ENCODE measurements at regions not wholly inside any gene's neighbourhood (a gene's known extent, or its start where the extent isn't known, plus 50 kb on each side); places are given as distances from the start of the nearest gene placed in this dataset.

DNA sequence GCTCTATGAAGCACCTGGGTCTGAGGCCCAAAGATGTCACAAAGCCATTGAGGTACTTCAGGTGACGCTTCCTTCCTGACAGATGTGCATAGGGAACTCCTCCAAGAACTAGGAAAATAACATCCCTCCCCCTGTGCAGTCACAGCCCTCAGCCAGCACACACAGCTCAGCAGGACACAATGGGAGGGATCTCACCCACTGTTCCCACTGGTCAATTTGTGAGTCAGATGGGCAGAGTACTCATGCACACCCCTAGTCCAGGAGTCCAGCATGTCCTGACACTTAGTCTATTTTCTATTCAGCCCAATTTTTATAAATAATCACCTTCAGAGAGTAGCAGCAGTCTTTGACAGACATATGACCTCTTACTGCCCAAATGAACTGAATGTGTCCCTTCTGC, 60.7 kb upstream of the PFKP start:
- TF ChIP-seq, protein P1, sequence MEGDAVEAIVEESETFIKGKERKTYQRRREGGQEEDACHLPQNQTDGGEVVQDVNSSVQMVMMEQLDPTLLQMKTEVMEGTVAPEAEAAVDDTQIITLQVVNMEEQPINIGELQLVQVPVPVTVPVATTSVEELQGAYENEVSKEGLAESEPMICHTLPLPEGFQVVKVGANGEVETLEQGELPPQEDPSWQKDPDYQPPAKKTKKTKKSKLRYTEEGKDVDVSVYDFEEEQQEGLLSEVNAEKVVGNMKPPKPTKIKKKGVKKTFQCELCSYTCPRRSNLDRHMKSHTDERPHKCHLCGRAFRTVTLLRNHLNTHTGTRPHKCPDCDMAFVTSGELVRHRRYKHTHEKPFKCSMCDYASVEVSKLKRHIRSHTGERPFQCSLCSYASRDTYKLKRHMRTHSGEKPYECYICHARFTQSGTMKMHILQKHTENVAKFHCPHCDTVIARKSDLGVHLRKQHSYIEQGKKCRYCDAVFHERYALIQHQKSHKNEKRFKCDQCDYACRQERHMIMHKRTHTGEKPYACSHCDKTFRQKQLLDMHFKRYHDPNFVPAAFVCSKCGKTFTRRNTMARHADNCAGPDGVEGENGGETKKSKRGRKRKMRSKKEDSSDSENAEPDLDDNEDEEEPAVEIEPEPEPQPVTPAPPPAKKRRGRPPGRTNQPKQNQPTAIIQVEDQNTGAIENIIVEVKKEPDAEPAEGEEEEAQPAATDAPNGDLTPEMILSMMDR (conservative IDR thresholded peaks at IDR 0.05; ENCODE audit: low read depth in 2 of 2) = no peak
- TF ChIP-seq POLR2AphosphoS5 (IDR thresholded peaks at IDR 0.05; ENCODE audit: low read depth) (no peak), EZH2 (IDR thresholded peaks at IDR 0.05; ENCODE audit: low read depth, unreplicated experiment) (no peak), JUNB (IDR thresholded peaks at IDR 0.05; ENCODE audit: unreplicated experiment) (no peak), EZH2phosphoT487 (IDR thresholded peaks at IDR 0.05; ENCODE audit: unreplicated experiment) (no peak), ZNF331 (CRISPR knock-in tag; IDR thresholded peaks at IDR 0.05; ENCODE audit: low read depth) (no peak), ZNF114 (CRISPR knock-in tag; IDR thresholded peaks at IDR 0.05) (no peak), CREB1 (CRISPR knock-in tag; IDR thresholded peaks at IDR 0.05; ENCODE audit: low read depth) (no peak), STAT1 (IDR thresholded peaks at IDR 0.05; ENCODE audit: unreplicated experiment) (no peak), NANOG (IDR thresholded peaks at IDR 0.05; ENCODE audit: borderline replicate concordance) (no peak)
- TF ChIP-seq, protein P2, sequence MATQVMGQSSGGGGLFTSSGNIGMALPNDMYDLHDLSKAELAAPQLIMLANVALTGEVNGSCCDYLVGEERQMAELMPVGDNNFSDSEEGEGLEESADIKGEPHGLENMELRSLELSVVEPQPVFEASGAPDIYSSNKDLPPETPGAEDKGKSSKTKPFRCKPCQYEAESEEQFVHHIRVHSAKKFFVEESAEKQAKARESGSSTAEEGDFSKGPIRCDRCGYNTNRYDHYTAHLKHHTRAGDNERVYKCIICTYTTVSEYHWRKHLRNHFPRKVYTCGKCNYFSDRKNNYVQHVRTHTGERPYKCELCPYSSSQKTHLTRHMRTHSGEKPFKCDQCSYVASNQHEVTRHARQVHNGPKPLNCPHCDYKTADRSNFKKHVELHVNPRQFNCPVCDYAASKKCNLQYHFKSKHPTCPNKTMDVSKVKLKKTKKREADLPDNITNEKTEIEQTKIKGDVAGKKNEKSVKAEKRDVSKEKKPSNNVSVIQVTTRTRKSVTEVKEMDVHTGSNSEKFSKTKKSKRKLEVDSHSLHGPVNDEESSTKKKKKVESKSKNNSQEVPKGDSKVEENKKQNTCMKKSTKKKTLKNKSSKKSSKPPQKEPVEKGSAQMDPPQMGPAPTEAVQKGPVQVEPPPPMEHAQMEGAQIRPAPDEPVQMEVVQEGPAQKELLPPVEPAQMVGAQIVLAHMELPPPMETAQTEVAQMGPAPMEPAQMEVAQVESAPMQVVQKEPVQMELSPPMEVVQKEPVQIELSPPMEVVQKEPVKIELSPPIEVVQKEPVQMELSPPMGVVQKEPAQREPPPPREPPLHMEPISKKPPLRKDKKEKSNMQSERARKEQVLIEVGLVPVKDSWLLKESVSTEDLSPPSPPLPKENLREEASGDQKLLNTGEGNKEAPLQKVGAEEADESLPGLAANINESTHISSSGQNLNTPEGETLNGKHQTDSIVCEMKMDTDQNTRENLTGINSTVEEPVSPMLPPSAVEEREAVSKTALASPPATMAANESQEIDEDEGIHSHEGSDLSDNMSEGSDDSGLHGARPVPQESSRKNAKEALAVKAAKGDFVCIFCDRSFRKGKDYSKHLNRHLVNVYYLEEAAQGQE (IDR thresholded peaks at IDR 0.05; ENCODE audit: unreplicated experiment) = no peak
- TF ChIP-seq, protein P3, sequence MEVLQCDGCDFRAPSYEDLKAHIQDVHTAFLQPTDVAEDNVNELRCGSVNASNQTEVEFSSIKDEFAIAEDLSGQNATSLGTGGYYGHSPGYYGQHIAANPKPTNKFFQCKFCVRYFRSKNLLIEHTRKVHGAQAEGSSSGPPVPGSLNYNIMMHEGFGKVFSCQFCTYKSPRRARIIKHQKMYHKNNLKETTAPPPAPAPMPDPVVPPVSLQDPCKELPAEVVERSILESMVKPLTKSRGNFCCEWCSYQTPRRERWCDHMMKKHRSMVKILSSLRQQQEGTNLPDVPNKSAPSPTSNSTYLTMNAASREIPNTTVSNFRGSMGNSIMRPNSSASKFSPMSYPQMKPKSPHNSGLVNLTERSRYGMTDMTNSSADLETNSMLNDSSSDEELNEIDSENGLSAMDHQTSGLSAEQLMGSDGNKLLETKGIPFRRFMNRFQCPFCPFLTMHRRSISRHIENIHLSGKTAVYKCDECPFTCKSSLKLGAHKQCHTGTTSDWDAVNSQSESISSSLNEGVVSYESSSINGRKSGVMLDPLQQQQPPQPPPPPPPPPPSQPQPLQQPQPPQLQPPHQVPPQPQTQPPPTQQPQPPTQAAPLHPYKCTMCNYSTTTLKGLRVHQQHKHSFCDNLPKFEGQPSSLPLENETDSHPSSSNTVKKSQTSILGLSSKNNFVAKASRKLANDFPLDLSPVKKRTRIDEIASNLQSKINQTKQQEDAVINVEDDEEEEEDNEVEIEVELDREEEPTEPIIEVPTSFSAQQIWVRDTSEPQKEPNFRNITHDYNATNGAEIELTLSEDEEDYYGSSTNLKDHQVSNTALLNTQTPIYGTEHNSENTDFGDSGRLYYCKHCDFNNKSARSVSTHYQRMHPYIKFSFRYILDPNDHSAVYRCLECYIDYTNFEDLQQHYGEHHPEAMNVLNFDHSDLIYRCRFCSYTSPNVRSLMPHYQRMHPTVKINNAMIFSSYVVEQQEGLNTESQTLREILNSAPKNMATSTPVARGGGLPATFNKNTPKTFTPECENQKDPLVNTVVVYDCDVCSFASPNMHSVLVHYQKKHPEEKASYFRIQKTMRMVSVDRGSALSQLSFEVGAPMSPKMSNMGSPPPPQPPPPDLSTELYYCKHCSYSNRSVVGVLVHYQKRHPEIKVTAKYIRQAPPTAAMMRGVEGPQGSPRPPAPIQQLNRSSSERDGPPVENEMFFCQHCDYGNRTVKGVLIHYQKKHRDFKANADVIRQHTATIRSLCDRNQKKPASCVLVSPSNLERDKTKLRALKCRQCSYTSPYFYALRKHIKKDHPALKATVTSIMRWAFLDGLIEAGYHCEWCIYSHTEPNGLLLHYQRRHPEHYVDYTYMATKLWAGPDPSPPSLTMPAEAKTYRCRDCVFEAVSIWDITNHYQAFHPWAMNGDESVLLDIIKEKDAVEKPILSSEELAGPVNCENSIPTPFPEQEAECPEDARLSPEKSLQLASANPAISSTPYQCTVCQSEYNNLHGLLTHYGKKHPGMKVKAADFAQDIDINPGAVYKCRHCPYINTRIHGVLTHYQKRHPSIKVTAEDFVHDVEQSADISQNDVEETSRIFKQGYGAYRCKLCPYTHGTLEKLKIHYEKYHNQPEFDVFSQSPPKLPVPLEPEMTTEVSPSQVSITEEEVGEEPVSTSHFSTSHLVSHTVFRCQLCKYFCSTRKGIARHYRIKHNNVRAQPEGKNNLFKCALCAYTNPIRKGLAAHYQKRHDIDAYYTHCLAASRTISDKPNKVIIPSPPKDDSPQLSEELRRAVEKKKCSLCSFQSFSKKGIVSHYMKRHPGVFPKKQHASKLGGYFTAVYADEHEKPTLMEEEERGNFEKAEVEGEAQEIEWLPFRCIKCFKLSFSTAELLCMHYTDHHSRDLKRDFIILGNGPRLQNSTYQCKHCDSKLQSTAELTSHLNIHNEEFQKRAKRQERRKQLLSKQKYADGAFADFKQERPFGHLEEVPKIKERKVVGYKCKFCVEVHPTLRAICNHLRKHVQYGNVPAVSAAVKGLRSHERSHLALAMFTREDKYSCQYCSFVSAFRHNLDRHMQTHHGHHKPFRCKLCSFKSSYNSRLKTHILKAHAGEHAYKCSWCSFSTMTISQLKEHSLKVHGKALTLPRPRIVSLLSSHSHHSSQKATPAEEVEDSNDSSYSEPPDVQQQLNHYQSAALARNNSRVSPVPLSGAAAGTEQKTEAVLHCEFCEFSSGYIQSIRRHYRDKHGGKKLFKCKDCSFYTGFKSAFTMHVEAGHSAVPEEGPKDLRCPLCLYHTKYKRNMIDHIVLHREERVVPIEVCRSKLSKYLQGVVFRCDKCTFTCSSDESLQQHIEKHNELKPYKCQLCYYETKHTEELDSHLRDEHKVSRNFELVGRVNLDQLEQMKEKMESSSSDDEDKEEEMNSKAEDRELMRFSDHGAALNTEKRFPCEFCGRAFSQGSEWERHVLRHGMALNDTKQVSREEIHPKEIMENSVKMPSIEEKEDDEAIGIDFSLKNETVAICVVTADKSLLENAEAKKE (CRISPR knock-in tag; IDR thresholded peaks at IDR 0.05) = no peak
- TF ChIP-seq, protein P4, sequence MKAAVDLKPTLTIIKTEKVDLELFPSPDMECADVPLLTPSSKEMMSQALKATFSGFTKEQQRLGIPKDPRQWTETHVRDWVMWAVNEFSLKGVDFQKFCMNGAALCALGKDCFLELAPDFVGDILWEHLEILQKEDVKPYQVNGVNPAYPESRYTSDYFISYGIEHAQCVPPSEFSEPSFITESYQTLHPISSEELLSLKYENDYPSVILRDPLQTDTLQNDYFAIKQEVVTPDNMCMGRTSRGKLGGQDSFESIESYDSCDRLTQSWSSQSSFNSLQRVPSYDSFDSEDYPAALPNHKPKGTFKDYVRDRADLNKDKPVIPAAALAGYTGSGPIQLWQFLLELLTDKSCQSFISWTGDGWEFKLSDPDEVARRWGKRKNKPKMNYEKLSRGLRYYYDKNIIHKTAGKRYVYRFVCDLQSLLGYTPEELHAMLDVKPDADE (IDR thresholded peaks at IDR 0.05) = no peak
